HG02870 (cell line): ENCODE measurements at regions not wholly inside any gene's neighbourhood (a gene's known extent, or its start where the extent isn't known, plus 50 kb on each side); places are given as distances from the start of the nearest gene placed in this dataset.

Source experiments
- ATAC-seq: cut with Tn5 transposase; IDR thresholded peaks from one replicate; pipeline ENCODE4 v1.9.1; 2021; ENCODE audit warnings: mild to moderate bottlenecking, moderate library complexity; ENCODE audit not compliant: unreplicated experiment

DNA sequence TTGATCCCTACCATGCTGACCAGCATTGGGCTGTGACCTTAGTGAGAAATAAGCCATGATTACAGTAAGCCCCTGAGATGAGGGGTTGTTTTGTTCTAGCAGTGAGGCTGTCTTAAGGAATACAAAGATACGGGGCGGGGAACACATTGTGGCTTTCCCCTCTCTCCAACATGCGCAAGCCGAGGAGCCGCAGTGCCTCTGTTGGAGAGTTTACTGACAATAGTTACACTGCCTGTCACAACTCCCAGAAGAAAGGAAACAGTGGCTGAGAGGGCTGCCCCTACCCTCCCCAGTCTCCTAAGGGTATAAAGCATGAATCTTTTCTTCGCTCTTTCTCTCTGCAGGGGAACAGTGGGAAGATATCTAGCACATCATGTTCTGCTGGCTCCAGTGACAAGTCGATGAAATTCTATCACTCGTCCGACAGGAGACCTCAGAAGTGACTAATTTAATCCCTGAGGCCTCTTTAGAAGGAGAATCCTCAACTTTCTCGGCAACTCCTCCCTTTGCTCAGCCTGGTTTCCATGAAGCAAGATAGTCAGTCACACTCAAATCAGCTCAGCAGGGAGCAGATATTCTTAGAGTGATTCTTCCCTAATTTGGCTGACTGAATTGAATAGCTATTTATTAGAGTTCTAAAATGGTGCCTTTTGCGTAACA, 409.0 kb upstream of the PROK2 start:
- no peak for ATAC-seq

DNA sequence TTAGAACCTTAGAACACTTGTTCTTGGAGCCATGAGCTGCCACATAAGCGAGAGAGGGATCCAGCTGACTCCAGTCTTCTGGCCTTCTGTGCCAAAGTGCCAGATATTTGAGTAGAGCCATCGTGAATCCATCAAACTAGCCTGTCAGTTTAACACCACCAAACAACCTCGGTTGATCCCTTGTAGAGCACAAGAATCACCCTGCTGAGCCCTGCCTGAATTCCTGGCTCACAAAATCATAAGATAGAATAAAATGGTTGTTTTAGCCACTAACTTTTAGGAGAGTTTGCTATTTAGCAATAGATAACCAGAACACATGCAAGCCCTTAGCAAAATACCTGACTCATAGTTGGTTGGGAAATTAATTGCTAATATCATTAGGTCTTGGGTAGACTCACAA, 407.6 kb upstream of the PROK2 start:
- no peak for ATAC-seq

DNA sequence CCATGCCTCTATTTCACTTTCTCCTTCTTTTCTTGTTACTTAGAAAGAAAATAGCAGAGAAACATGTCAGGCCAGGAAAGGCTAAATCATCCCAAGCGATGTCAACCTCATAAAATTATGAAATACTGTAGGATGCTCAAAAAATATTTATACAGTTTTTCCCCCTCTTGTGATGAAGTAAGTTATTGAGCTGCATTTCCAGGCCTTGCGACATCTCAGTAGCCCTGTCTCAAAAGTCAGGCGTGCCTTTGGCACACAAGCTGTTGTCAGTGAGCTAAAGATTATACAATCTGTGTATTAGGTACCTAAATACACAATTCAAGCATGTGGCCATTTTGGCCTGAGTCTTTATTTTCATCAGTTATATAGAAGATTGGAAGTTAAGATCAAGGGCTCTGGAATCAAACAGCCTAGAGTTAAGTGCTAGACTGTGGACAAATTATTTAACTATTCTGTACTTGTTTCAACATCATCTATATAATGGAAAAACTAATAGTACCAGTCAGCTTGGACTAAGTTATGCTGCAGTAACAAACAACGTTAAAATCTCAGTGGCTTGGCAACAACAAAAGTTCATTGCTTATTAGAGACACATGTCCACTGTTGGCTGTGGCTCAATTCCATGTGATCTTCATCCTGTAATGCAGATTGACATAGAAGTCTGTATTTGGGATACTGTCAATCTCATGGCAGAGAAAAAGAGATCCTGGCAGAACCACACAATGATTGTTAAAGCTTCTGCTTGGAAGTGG, 406.4 kb upstream of the PROK2 start:
- no peak for ATAC-seq

DNA sequence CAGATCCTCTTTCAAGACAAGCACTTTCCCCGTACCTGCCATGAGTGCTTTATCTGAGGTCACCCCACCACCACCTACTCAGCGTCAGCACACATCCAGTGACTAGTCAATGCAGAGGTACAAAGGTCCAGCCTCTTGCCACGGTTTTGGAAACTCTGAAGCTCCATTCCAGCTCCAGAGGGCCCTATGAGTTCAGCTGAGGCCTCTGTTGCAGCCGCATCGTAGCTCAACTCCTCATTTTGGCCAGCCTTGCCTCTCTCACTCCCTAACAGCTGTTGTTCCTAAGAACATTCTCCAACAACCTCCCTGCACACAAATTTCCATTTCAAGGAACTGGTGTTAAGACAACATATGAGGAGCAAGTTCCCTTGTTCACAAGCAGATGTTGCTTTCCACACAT, 405.1 kb upstream of the PROK2 start:
- ATAC-seq, result no peak

DNA sequence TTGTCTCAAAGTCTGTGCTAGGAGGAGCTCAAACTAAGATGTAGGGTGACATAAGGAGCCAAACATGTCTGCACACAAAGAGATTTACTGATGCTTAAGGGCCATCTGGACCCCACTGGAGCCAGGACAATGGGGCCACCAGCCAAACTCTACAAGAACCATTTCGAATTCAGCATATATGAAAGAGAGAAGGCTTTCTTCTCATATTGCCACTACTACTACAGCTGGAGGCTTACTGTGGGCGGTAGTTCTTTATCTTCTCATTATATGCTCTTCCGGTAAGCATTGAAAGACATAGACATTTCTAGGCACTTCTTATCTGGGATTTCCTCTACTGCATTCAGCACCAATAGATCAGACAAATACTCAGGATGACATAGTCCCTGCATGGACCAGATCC, 404.4 kb upstream of the PROK2 start:
- no peak for ATAC-seq

DNA sequence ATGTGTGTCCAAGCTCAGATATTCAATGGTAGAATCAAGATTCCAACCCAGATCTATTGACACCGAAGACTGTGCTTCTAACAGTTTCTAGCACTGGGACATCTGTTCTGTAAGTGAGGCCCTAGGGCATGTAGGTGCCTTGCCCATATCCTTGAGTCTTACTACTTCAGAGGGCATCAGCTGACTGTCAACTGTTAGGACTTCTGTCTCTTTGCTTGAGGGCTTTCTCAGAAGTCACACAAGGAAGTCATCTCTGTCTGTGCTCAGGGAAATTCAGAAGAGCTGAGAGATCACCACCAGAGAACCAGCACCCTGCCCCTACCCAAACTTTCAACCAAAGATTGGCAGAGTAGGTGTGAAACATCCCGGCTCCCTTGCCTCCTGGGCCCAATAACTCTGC, 403.6 kb upstream of the PROK2 start:
- ATAC-seq, result no peak

DNA sequence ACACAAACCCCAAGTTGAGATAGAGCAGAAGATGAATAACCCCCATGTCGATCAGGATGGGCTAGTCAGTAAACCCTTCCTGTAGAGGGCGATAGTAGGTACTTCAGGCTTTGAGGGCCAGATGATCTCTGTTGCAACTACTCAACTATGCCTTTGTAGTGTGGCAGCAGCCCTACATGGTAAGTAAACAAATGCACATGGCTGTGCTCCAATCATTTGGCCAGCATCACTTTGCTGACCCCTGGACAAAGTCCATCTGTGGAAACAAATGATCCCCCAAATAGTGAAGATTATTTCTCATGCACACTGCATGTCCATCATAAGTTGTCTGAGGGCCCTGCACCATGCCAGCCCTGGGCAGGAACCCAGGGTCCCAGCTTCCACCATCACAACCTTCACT, 402.2 kb upstream of the PROK2 start:
- ATAC-seq, result no peak

DNA sequence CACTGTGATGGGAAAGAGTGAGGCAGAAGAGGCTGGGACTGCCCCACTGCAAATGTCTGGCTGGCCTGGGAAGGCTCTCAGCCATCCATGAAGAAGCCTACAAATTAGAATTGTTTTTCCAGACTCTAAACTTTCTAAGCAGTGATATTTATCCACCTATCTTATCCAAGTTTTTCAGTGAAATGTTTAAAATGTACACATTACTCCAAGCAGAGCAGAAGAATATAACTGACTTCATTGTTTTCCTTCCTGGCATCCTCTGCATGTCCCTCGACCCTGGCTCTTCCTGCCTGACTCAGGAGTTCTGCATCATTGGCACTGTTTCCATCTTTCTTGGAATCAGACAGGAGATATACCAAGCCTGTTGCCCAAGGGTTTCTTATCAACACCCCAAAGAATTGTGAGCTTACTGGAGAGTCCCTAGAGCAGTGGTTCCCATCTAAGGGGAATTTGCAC, 401.5 kb upstream of the PROK2 start:
- ATAC-seq, result no peak

DNA sequence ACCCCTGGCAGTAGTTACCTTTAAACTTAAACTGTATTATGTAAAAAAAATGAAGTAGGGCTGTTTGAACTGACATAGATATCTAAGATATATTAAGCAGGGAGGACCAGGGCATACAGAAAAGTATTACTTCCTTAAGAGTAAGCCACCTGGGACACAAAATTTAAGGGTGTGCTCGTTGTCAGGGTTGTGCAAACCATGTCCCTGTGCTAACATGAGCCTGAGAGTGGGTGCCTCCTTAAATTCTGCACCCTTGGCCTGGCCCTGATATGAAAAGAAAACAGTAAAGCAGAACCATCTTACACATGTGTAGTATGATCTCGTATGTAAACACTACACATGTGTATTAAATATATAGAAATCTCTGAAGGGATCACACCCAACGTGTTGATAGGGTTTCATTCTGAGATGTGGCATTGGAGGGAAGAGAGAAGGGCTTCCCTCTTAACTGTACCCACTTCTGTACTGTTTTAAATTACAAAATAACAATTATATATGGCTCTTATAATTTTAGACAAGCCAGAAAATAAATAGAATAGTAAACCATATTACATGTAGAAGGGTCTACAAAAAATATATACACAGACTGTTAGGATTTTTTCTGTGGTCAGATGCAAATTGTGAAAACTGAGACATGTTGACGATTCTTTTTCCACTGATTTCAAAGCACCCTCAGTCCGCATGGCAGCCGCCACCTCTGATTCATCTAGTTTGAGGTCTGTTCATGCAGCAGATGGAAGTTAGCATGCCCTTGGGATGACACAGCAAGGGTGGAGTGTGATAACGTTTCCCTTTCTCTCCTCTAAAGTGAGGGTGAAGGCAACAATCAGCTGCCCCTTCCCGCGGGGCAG, 400.8 kb upstream of the PROK2 start:
- ATAC-seq, result peak; percentile 57

DNA sequence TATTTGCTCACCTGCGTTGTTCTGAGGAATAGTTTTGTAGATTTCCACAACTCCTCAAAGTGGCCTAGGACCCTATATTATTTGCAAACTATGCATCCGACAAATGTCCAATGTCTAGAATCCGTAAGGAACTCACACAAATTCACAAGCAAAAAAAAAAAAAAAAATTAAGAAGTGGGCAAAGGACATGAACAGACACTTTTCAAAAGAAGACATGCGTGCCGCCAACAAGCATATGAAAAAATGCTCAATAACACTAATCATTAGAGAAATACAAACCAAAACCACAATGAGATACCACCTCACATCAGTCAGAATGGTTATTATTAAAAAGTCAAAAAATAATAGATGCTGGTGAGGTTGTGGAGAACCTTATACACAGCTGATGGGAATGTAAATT, 398.5 kb upstream of the PROK2 start:
- ATAC-seq, result no peak

DNA sequence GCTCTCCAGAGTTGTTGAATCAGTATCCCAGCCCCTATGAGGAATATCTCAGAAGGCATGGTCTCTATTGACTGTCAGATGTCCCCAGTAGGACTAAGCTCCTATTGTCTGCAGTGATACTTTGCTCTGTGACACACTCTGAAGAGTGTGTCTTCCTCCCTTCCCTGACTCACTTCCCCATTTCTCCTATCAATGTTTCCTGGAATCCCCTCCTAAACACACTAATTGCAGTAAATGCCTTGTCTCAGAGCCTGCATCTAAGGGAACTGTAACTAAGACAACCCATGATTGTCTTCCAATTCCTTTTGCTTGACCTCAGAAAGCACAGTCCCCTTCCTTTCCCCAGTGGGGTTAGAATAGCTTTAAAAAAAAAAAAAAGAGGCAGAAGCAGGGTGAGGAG, 397.3 kb upstream of the PROK2 start:
- no peak for ATAC-seq

DNA sequence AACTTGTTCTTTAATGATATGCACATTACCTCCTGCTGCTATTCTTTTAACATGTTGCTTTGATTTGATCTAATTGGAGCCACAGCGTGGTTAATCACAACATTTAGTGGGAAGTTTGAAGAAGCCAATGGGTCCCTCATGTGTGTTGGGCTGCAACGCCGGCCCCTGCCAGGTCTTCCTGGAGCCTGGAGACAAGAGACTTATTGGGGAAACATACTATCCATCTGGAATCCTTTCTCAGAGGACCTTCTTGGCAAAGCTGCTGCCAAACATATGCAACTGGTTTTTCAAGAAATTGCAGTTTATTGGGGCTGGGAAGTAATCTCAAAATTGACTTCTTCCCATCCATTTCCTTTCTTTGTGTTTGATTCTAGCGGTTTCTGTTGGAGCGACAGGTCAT, 396.3 kb upstream of the PROK2 start:
- no peak for ATAC-seq

DNA sequence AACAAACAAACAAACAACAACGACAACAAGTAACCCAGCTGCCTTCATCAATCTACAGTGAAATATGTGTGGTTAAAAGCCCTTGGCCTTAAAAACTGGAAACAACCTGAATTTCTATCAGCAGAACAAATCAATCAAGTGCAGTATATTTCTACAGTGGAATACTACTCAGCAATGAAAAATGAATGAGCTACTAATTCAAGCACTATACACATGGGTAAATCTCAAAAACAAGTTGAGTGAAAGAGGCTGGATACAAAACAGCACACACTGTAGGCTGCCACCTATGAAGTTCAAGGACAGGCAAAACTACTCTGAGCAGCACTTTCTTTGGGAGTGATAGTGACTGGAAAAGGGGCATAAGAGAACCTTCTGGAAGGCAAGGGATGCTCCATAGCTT, 395.5 kb upstream of the PROK2 start:
- ATAC-seq, result no peak

DNA sequence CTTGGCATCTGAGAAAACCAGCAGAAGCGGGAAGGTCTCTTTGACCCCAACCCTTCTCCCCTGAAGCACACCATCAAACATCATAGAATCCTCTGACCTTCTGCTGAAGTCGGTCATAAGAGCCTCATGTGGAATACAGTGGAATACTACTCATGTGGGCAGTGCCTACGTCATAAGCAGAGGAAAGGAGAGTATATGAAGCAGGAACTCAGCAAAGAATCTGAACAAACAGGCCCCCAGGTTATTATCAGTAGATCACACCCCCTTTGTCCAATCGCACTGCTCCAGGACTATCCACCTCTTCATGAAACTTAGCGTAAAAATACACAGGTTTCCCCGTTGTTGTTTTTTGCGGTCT, 394.1 kb upstream of the PROK2 start:
- ATAC-seq, result no peak

DNA sequence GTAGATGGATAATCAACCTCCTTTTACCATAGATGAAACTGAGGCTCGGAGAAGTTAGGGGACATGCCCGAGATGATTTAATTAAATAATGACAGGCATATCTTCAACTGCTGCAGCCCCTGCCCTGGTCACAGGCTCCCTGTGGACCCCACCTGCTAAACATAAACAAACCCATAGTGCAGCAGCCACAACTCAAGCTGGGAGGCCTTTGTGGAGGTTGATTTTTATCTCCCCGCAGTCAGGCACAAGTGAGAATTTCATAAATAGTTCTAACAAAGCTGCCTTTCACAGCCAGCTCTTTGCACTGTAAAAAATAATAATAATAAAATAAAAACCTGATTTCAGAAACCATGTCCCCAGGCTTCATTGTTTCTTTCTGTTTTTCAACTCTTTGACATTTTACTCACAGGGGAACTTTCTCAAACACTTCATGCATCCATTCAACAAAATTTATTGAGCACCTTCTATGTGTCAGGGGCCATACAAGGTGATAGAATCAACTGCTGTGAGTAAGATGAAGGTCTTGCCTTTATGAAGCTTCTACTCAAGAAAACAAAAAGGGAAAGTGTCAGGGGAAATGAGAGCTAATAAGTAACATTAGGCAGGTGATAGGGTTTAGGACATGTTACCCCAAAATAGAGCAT, 393.6 kb upstream of the PROK2 start:
- no peak for ATAC-seq

DNA sequence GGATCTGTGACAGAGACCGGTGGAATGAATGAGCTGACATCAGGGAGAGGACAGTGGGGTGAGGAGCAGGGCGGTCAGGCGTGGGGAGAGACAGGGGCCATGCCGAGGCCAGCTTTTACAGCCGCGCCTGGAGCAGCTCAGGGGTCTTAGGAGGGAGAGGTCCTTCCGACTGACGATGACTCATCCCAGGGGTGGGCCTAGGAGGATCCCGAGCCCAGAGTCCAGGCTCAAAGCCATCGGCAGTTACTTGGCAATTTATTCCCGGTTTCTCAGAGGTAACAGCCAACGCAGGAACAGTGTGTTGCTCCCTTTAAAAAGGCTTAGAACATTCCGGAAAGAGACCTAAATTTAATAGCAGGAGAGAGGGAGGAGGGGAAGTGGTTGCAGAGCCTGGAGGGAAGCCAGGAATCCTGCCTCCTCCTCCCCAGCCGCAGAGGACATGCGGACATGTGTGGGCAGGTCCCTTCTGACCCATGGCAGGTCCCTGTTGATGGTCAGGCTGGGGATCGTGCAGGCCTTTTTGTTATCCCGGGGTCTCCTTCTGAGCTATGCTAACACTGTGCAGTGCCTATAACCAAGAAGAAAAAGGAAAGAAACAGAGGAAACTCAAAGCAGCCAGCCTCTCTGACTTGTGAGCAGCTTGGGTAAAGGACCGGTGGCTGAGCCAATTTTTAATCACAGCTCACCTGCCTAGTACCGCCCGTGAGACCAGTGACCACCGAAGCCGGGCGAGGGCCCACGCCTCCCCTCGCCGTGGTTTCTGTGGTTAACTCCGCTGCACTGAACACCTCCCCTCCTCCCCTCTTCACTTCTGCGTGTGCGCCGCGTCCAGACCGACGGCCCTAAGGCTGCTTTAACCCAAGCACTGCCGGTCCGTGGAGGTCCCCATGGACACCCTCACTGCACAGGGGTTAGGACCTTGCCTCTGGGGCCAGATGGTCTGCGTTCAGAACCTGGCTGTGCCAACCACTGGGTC, 392.4 kb upstream of the PROK2 start:
- ATAC-seq, result peak; percentile 40

DNA sequence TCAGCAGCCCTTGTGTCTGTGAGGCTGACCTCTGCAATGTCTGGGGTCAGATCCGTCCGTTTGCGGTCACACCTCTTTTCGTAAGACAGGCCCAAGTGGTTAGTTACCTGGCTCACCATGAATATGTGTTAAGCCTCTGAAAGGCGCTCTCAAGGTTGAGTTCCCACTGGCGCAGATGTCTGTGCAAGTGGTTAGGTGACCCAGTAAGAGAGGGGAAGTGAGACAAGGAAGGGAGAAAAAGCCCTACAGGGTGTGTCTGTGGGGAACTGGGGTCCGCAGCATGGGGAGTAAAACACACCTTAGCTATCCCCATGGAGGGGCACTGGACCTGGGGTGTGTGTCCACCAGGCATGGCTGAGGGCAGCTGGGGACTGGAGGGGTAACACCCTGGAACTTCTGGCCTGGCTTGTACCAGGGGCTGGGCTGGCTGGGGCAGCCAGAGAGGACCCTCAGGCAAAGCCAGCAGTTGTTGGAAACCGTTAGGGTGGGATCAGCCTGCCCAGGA, 391.6 kb upstream of the PROK2 start:
- ATAC-seq, result peak; percentile 86

DNA sequence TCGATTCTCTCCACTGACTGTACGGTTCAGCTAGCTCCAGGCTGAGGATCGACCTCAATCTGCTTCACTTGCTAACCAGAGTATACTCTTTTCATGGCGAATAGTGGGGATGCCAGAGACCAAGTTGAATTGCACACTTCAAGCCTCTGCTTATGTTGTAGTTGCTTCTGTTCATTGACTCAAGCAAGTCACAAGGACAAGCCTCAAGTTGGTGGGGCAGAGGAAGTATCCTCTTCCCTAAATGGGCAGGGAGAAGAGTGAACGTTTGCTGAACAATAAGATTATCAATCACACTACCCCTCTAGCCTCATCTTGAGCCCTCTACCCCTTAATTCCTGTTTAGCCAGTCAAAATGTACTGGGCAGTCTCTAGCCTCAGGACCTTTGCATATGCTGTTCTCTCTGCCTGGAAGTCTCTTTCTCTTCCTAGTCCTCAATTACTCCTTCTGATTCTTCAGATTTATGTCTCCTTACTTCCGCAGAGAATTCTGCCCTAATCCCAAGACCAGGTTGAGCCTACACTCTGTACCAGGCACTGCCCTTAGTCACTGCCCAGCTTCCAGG, 390.4 kb upstream of the PROK2 start:
- no peak for ATAC-seq

DNA sequence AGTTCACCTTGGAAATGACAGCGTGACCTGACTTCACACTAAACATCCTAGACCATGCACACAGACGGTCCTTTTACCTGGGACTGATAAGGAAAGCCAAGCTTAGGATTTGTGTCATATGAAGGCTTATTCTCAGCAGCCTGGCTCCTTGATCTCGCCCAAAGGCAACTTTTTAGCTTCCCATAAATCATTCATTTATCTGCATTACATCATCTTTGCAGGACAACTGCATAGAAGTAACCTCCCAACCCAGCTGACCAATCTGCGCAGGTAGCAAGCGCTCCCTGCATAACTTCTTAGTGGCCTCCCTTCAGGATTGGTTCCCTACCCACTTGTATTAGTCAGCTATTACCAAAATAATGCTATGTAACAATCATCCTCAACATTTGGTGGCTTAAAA, 389.9 kb upstream of the PROK2 start:
- no peak for ATAC-seq

DNA sequence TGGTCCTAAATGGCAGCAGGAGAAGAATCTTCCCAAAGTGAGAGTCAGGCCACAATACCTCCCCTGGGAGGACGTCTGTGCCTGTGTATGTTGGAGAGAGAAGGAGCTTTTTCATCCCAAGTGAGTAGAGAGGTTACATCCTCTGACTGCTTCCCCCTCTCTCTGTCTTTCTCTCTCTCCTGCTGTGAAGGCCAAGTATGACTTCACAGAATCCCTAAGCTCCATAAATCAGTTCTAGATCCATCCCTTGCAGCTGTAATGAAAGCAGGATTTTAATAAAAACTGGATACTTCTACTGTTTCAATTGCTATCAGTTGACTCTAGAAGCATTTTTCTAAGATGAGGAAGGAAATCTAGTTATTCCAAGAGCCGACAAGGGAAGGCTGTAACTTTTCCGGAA, 389.1 kb upstream of the PROK2 start:
- no peak for ATAC-seq
